ENCODE measurements at regions not wholly inside any gene's neighbourhood (a gene's known extent, or its start where the extent isn't known, plus 50 kb on each side); places are given as distances from the start of the nearest gene placed in this dataset.

DNA sequence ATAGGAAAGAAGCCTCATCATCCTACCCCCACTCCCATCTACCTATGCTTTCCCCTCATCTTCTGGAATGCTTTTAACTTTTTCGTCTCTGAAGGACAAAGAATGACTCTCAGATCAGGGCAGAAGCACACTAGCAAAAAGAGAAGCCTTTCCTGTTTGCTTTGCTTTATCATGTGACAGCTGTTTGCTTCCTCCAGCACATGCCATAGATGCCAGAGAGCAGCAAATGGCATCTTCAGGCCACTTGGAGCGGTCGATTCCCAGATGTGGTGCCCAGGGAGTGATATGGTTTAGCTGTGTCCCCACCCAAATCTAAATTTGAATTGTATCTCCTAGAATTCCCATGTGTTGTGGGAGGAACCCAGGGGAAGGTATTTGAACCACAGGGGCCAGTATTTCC, 294.8 kb downstream of the GADD45G start:
- no peak for TF ChIP-seq CTCF (IDR thresholded peaks at IDR 0.05; ENCODE audit: low read depth, low read length)
- TF ChIP-seq POLR2A (IDR thresholded peaks at IDR 0.05; ENCODE audit: extremely low read depth, insufficient read length): no peak
